Right renal pelvis (tissue), 4 donors: ENCODE measurements at regions not wholly inside any gene's neighbourhood (a gene's known extent, or its start where the extent isn't known, plus 50 kb on each side); places are given as distances from the start of the nearest gene placed in this dataset.

Experiments used
- DNase-seq, 4 donors: peaks; one replicate each; pipeline ENCODE4 v3.0.0-alpha.2; 2013; ENCODE audit warnings: low read depth in 4 of 4, low spot score in 3 of 4, missing footprints in 1 of 4

DNA sequence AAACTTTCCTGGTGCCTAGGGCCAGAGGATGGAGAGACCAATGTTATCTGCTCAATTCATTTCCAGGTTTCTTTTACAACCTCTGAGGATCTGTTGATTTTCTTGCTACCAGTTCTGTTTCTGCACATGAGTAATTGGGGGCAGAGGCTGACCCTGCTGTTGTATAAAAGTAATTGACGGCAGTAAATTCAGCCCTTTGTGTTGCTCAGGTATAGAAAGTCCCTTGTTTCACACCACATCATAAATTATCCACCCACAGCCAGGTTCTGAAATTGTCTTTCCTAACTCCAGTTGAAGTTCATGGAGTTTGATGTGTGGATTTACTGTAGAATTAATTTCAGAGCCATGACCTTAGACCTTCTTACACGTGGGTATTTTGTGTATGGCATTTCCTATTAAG lies 107.4 kb upstream of the GRIK2 start:
- DNase-seq, result peak in 1 of 4 donors; percentile 15

DNA sequence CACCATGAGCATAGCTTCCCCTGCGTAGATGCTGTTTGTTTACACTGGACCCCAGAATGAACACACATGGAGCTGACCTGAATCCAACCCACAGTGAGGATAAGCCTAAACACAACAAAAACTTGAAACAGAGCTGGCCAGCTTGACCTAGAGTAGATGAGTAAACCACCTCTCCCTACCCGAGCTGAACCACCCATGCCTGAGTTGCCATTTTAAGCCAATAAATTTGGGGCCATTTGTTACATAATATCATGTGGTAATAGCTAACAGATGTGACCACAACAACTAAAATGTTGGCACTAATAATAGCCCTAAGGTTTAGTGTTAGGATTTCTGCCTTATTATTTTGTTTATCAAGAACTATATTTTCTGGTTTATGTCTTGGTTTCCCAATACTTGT lies 103.2 kb upstream of the GRIK2 start:
- DNase-seq, result no peak

DNA sequence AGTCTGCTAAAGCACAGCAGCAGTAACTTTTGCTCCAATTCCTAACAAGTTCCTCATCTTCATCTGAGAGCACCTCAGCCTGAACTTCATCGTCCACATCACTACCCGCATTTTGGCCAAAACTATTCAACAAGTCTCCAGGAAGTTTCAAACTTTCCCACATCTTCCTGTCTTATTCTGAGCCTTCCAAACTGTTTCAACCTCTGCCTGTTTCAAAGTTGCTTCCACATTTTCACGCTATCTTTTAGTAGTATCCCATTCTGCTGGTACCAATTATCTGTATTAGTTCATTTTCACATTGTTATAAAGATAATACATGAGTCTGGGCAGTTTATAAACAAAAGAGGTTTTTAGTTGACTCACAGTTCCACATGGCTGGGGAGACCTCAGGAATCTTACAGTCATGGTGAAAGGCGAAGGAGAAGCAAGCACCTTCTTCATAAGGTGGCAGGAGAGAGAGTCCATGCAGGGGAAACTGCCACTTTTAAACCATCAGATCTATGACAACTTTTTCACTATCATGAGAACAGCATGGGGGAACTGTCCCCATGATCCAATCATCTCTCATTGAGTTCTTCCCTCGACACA lies 99.4 kb upstream of the GRIK2 start:
- DNase-seq, result no peak

DNA sequence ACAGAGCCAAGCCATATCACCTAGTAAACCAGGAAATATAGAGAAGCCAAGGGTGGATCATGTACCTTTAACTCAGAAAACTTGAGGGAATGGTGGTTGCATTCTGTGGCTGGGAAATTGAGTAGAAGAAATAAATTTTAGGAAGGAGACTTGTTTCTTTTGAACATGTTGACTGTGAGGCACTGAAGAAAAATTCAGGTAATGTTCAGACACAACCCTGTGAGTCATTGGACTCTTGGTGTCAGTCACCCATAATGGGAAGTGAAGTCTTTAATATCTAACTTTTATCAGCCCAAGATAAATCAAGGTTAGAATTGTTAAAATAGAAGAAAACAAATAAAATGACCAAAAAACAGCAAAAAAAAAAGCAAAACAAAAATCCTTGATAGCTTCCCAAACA lies 98.8 kb upstream of the GRIK2 start:
- no peak for DNase-seq

DNA sequence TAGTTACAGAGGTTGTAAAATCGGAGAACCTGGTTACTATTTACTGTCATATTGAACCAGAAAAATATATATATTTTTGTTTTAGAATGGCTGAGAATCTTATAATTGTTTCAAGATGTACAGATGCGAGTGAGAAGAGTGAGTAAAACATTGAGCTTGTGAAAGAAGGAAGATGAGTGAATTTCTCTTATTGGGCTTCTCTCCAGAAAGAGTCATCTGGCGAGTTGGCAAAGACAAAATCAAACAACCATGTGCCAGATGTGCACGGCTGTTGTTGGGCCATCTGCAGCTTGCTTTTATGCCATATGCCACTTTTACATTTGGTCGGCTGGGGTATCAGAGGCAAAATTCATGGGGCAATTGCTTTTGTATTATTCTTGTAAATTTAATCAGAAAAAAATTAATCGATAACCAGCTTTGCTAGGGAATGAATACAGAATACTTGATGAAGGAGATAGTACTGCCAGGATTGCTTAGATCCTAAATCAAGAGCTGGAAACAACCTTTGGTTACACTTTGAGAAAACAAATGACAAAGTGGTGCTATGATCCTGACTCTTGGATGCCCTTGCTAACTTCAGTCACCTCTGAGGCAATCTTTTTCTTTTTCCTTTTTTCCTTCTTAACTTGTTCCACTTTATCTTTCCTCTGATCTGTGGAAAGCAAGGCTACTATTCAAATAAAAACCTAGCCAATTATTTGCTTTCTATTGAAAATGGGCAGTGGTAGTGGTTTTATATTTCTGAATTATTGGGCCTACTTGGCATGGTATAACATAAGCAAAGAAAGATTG lies 97.1 kb upstream of the GRIK2 start:
- DNase-seq, result no peak

DNA sequence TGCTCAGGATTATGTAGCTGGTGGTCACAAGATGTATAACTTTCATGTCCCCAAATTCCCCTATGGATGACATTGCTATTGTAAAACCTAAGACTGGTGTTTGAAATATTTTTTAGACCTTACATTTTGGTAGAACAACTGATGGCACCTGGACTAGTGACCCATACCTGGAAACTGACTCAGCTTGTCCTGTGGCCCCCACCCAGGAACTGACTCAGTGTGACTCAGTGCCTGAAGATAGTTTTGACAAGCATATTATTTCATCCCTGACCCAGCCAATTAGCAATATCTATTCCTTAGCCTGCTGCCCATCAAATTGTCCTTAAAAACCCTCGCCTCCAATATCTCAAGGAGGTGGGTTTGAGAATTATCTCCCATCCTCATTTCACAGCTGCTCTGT lies 90.9 kb upstream of the GRIK2 start:
- no peak for DNase-seq

DNA sequence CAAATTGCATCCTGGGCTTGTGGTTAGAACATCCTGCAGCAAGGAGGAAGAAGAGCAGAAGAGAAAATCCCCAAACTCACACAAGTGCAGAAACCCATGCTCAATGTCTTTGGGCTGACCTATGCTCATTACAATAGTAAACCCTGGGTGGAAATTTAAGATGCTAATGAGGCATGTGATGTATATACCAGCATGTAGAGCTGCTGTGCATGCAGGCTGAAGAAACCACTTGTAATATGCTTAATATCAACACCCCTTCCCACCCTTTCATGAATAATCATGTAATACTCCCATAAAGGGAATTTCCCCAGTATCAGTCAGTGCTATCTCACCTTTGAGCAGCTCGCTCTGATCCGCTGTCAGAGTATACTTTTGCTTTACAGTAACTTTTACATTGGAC lies 90.0 kb upstream of the GRIK2 start:
- DNase-seq, result no peak

DNA sequence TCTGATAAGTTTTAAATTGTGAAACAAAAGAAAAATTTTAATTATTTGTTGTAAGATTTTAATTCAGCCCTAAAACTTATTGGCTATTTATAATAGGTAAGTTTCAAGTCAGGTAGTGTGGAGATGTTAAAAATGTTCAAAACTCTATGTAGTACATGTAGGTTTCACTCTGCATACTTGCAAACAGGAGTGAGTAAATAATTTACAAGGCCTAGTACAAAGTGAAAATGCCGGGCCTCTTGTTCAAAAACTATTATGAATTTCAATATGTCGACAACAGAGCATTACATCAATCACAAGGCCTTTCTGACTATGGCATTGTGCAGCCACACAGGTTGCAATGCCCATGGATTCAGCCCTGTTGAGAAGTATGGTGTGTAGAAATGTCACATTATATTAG lies 80.9 kb upstream of the GRIK2 start:
- DNase-seq, result no peak

DNA sequence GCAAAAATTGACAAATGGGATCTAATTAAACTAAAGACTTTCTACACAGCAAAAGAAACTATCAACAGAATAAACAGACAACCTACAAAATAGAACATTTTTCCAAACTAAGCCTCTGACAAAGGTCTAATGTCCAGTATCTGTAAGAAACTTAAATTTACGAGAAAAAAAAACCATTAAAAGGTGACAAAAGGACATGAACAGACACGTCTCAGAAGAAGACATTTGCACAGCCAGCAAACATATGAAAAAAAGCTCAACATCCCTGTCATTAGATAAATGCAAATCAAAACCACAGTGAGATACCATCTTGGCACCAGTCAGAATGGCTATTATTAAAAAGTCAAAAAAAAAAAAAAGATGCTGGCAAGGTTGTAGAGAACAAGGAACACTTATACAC lies 70.6 kb upstream of the GRIK2 start:
- DNase-seq, result no peak

DNA sequence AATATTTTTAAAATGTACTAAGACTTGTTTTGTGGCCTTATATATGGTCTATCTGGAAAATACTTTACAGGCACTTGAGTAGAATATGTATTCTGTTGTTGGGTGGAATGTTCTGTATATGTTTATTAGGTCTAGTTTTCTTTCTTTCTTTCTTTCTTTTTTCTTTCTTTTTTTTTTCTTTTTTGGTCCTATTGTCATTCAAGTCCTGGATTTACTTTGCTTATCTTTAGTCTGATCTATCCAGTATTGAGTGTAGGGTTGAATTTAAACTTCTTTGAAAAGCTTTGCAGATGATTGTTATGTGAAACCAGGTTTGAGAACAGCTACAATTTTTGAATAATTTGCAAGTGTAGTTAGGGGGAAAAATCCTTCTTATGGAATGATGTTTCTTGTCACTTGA lies 67.1 kb upstream of the GRIK2 start:
- DNase-seq, result no peak

DNA sequence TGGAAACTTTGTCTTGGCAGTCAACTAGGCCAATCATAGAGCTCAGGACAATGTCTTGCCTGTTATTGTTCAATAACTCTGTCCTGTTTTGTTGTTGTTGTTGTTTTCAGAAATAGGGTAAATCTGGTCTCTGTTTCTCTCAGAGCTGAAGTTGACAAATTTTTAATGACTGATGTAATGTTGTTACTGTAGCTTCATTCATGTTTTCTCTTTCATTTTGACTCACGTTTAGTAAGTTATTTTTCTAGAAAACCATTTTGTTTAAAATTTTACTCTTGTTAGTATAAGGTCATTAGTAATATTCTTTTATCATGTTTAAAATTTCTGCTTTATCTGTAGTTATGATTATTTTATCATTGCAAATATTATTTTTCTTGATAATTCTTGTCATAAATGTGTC lies 51.6 kb upstream of the GRIK2 start:
- DNase-seq, result no peak
